ENCODE measurements at regions not wholly inside any gene's neighbourhood (a gene's known extent, or its start where the extent isn't known, plus 50 kb on each side); places are given as distances from the start of the nearest gene placed in this dataset.

DNA sequence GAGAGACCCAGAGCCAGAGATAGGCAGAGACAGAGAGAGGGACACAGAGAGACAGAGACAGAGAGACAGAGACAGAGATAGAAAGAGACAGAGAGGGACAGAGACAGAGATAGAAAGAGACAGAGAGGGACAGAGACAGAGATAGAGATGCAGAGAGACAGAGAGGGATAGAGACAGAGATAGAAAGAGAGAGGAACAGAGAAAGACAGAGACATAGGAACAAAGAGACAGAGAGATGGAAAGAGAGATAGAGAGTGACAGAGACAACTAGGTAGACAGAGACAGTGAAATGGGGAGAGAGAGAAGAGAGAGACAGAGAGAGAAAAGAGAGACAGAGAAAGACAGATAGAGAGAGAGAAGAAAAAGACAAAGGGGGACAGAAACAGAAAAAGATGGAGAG lies 165.4 kb upstream of the FOXQ1 start:
- no peak for DNase-seq

DNA sequence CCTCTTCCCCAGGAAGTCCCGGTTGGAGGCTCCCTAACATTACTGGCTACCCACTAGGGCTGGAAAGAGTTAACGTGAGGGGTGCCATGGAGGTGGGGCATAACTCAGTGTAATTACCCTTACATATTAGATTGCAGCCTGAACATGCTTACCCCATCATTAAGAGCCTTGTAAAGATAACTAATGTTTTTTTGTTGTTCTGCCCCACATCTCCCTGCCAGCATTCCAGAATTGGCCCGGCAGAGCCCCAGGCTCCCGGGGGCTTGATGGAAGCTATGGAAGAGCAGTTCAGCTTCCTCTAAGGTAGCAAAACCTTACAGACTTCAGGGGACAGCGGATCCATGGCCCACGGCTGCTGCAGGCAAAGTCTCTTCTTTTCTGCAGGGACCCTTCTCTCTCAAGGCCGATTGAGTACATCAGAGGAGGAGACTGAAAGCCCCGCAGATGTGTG lies 166.1 kb upstream of the FOXQ1 start:
- DNase-seq = no peak

DNA sequence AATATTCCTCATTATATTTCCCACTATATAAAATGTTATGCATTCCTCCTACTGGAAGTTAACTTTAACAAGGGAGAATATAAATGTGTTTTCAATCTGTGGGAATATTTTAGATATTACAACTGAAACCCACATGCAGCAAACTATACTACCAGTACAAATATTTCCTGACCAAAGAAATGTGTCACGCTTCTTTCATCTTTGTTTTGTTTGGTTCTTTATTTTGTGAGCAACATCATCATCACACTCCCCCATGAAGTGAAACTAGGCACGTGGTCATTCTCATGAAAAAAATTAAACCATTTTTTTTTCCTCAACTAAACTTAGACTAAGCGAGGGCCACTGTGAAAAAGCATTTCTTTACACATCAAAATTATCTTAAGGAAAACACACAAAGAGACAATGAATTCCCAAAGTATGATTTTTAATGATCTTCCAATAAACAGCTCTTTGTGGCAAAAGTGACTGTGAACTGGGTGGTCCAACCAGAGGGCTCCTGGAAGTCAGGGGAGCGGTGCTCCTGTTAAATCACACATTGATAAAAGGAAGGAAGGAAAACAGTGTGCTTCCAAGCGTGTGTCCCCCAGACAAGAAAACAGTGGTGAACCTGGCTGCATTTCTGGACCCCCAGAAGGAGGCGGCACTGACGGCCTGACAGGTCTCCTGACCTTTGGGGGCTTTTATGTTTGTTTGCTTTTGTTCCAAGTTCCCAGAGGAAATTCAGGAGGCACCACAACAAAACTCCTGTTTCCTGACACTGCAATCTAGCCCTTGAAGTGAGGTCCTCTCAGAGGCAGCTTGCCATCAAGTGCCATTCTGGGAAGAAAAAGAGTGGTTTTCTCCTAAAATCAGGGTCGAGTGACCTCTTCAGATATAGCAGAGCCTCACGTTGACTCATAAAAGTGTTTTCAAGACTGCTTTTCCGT lies 166.8 kb upstream of the FOXQ1 start:
- DNase-seq = peak; percentile 45

DNA sequence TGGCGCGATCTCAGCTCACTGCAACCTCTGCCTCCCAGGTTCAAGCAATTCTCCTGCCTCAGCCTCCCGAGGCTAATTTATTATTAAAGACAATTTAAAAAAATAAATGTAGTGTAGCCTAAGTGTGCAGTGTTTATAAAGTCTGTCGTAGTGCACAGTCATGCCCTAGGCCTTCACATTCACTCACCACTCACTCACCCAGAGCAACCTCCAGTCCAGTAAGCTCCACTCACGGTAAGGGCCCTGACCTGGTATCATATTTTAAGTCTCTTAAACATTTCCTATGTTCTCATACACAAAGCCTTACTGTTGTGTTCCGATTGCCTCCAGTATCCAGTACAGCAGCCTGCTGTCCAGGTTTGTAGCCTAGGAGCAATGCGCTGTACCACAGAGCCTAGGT lies 168.2 kb upstream of the FOXQ1 start:
- no peak for DNase-seq

DNA sequence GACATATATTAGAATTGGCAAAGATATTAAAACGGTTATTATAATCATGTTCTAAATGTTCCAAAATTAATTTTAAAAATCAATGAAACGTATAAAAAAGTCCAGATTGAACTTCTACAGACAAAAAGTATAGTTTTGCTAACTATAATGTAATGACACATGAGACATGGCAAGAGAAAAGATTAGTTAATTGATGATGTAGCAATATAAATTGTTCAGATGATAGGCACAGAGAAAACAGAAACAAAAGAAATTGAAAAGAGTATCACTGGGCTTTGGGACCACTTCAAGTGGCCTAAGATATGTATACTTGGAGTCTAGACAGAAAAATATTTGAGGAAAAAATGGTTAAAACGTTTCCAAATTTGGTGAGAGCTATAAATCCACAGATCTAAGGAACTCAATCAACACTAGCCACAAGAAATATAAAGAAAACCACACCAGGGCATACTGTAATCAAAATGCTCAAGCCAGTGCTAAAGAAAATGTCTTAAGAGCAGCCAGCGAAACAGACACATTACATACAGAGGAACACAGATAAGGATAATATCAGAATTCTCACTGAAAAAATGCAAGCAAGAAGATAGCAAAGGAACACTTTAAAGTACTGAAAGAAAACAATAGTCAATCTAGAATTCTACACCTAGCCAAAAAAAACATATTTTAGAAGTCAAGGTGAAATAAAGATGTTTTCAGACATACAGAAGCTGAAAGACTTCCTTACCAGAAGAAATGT lies 172.6 kb upstream of the FOXQ1 start:
- no peak for DNase-seq

DNA sequence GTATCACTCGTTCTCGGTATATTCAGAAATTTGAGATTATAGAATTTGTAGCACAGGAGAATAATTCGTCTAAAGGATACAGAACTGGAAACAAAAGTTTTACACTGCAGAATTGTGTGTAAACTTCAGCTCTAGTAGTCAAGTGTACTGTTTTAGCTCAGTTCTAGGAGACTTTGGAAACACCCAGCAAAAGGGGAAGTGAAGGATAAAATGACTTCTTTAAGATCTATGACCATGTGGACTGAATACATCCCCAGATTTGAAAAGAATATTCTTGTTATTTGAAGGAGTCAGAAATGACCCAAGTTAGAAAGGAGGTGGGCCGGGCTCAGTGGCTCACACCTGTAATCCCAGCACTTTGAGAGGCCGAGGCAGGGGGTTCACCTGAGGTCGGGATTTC lies 174.0 kb upstream of the FOXQ1 start:
- no peak for DNase-seq

DNA sequence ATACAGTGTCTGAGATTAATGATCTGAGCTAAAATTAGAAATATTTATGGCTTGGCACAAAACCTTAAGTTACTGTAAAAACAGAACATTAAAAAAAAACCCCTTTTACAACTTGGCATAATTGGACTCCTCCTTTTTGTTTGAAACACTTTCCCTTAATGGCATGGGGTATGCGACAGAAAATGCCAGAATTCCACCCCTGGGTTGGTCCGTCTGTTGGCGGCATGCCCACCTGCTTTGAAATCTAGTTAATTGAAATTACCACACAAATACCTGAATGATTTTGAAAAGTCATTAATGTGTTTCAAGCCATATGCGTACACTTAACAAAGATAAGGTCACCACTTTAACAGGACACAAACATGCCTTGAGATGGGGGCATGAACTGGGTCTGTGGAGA lies 175.1 kb upstream of the FOXQ1 start:
- no peak for DNase-seq

DNA sequence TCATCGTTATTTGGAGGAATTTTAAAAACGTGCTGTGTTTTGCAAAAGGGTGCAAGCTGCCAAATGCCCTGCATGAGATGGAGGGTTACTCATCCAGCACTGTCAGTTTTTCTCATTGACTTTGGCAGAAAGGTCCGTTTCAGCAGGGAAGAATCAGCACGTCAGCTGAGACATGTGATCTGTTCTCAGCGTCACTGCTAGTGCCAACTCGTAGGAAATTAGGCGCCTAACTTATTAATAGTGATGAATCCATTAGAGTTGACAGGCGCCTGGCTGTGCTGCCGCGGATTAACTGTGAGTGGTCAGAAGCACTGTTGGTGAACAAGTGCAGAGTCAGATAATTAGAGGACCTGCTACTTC lies 175.5 kb upstream of the FOXQ1 start:
- peak; percentile 46 for DNase-seq

DNA sequence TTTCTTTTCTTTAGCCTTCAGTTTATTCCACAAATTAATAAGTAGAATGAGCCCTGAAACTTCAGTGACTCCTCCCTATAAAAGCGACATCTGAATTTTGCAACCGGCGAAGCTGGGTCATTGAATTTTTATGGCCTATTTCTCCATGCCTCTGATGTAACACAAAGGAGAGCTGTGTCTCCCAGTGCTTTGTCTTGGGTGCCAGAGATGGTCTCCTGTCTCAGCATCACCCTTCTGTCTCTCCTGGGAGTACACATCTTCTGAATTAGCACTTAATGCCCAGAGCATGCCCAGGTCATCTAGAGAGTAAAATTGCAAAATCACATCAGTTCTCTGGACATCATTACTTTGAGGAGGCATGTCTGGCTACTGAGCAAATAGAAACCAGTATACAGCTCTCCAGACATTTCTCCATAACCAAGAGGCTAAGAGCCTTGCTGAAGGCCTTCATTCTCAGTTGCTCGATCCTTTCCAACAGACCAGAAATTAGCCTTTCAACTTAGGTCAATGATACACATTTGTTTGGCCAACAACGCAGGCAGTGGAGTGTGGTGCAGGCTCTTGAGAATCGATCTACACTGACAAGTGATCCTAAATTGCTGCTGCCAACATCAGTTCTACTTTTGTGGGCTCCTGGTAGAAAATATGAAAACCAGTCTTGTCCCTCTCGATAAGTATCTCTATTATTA lies 176.0 kb upstream of the FOXQ1 start:
- no peak for DNase-seq

DNA sequence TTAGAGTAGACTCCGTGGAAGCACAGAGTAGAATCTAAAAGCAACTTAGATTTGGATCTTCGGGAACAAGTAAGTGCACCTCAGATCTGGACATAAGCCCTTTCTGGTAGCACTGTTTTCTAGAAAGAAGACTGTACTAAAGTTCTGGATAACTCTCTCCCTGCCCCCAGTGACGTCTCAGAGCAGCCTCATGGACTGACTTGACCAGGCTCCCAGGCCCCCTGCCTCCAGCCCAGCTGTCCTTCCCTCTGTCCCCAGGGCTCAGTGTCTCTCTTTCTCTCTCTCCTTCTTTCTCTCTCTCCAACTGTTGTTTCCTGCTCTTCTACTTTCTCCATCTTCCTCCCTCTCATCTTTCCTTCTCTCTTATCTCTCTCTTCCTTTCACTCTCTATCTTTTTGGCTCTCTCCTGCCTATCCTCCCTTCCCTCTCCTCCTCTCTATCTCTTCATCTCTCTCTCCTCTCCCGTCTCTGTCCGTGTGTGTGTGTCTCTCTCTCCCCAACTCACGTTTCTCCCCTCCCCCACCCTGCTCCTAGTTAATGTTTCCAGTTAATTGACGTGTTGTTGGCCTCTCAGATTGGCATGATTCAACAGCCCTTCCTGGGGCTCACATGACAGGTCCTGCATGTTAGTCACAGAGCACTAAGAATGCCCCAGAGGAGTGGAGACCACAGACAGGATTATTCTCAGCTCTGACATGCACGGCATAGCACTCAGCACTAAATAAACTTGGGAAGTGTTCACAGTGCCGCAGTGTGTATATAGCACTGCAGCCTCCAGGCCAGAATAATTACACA lies 180.4 kb upstream of the FOXQ1 start:
- peak; percentile 29 for DNase-seq

DNA sequence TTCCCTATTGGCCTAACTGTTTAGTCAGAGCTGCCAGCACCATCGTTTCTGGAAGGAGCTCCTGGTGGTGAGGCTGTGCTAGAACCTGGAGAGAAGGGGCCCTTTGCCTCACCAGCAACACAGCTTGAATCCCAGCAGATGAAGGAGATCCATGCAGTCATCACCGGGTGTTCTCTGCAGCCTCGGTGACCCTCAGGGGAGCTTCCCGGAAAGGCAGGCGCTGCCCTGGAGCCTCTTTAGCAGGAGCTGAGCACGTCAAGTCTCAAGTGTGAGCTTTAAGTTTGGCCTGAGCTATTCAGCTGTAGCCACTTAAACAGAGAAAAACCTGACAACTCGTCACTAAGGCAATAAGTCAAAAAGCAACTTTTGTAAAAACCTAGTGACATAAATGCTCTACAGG lies 181.2 kb upstream of the FOXQ1 start:
- DNase-seq = no peak

DNA sequence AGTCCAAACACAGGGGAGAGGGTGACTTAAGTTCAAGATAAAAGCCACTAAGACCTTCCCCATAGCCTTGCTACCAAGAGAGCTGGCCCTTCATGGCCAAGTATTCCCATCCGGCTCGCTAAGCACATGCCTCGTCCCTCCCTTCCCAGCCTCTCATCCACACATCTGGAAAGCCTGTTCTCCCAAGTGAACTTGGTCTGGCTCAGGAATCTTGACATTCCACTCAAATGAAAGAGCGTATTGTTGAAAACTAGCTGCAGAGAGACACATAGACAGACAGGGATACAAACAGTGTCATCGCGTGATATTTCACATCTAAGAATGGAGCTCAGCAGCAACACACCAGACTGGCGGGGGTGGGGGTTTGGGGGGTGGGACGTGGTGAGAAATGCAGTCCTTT lies 182.8 kb upstream of the FOXQ1 start:
- DNase-seq = peak; percentile 98

DNA sequence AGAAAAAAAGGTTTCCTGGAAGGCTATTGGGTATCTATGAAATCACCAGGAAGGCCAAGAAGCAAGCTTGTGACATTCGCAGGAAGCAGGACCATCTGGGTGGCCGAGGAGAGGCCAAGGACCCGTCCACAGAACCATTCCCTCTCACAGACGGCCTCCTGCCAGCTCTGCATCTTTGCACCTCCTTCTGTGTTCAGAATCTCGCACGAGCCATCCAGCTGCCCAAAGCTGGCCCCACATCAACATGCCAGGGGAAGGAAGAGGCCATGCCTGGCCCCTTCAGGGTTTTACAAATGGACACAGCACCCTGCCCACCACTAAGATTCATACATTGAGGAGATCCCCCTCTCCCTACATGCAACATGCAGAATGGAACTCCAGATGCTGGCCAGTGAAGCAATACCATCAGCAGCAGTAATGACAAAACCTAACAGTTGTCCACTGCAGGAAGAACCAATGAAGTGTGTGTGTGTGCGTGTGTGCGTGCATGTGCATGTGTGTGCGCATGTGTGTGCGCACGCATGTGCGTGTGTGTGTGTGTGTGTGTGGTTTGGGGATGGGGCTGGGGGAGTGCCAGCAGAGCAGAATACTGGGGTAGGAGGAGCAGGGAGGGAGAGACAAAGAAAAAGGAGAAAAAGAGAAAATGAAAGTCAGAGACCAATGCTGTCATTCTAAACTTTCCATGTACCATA lies 184.2 kb upstream of the FOXQ1 start:
- no peak for DNase-seq

DNA sequence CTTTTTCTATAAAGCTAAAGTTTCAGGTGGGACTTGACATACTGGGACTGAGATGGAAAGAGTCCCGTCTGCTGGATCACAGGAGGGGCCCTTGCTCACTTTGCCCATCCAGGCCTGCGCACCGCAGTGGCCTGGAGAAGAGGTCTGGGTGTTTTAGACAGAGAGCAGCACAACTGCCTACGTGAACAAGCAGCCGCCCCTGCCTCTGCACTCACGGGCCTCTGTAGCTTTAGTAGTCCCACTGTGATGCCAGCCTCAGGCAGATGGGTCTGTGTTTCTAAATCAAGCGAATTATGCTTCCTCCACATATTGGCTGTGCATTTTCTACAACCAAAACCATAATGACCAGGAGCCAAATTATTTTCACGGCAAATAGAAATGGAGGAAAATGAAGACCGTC lies 184.8 kb upstream of the FOXQ1 start:
- DNase-seq = no peak

DNA sequence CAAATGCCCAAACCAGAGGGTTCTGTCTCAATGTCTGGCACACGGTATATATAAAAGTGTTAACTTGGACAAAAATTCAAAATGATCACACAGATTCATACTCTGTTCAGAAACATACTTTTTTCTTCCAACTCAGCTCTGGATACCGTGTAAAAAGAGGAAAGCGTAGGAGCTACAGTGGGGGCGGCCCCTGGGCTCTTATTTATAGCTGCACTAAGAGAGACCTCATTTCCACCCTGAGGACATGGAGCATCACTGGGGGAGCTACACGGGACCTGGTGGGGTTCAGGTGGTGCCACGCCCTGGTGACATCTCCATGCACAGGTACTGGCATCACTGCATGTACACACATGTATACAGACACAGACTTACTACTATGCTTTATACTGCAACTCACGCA lies 185.9 kb upstream of the FOXQ1 start:
- no peak for DNase-seq

DNA sequence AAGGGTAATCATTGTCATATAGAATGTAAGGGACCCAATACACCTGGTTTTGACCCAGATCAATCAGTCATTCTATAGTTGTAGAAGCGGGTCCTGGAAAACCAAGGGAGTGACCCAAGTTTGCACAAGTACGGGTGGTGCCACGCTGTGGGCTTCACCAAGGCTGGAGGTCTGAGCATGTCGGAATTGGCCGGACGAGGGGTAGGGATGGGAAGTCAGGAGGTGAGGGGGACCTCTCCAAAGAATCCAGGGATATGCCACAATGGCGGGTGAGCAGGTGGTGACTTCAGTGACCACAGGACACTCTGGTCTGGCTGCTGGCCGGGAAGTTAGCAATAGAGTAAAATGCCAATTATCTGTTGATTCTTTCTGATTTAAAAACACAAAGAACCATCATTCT lies 186.6 kb upstream of the FOXQ1 start:
- no peak for DNase-seq

DNA sequence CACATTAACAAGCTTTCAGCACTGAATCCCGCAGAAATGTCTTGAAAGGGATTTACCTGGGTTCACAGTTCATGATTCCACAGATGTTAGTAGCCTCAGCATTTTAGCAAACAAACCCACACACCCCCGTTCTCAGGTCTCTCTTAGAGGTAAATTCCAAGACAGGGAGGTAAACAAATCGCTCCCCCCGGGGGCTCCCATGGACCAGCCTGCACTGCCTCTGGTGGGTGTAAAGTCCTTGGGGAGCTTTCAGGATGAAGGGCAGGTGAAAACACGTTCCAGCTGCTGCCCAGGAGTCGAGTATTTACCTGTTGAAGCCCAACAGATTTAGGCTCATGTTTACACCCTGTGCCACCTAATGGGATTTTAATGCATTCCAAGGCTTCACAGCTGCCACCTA lies 187.0 kb upstream of the FOXQ1 start:
- no peak for DNase-seq

DNA sequence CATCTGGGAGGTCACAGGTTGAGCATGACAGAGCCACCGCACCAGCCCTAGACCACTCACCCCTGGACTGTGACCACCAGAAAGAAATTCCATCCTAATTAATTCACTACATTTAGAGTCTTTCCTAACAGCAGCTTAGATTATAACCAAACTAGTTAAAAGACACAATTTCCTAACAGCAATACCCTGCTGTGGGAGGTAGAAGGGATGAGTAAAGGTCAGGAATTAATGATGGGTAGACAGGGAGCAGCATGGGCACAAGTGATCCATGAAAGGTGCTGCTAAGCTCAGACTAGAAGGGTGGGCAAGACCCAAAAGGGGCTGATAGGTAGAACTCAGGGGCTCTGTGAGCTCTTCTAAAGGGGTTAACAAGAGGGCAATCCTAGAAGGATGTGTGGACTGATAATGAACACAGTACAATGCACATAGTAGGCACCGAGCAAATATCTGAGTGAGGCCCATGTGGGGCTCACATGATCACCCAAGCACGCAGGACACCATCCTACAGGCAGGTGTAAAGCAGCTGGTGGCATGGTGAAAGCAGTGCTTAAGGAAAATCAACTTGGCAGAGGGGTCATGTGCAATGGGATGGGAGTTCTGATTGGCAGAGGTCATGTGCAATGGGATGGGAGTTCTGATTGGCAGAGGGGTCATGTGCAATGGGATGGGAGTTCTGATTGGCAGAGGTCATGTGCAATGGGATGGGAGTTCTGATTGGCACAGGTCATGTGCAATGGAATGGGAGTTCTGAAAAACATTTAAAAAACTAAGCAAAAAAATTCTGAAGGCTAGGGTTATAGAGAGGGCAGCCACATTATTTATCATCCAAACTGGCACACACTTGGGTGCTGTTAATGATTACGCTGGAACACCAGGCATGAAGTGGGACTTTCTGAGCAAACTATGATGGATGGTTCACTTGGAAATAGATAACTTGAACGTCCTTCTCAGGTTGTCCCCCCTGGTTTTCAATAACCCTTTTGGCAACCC lies 188.2 kb upstream of the FOXQ1 start:
- no peak for DNase-seq

DNA sequence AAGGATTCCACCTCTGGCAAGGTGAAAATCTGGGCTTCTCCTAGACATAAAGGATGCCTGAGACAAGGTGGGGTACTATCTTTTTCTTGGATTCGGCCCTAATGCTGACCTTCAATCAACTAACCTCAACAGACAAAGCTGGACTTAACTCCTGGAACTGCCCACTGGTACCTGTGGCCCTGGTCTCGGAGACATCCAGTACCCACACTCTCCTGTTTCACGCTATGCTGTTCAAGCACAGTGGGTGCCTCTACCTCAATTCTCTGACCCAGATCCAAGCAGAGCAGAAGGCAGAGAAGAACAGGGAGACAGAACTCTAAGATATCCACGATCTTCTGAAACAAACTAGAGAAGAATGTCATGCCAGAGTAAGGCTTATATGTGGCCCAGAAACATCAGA lies 189.8 kb upstream of the FOXQ1 start:
- no peak for DNase-seq

DNA sequence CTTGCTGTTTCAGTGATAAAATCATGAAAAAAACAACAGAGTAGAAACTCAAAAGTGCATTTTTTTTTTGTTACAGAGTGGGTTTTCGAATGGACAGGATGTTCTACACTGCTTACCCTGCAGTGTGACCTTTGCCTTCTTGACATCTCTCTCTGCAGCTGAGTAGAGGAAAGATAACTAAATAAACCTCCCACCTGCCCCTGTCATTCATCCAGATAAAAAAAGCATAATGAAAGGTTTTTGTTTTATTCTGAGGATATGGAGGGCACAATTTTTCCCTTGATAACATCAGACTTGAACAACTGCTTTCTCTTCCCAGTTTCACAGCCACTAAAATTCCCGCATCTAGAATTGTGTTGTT lies 193.6 kb upstream of the FOXQ1 start:
- no peak for DNase-seq
